GM21423 (cell line): ENCODE measurements at regions not wholly inside any gene's neighbourhood (a gene's known extent, or its start where the extent isn't known, plus 50 kb on each side); places are given as distances from the start of the nearest gene placed in this dataset.

ENCODE experiments used
- ATAC-seq: cut with Tn5 transposase; IDR thresholded peaks from one replicate; pipeline ENCODE4 v1.9.1; 2021; ENCODE audit warnings: mild to moderate bottlenecking, moderate library complexity; ENCODE audit not compliant: unreplicated experiment

DNA sequence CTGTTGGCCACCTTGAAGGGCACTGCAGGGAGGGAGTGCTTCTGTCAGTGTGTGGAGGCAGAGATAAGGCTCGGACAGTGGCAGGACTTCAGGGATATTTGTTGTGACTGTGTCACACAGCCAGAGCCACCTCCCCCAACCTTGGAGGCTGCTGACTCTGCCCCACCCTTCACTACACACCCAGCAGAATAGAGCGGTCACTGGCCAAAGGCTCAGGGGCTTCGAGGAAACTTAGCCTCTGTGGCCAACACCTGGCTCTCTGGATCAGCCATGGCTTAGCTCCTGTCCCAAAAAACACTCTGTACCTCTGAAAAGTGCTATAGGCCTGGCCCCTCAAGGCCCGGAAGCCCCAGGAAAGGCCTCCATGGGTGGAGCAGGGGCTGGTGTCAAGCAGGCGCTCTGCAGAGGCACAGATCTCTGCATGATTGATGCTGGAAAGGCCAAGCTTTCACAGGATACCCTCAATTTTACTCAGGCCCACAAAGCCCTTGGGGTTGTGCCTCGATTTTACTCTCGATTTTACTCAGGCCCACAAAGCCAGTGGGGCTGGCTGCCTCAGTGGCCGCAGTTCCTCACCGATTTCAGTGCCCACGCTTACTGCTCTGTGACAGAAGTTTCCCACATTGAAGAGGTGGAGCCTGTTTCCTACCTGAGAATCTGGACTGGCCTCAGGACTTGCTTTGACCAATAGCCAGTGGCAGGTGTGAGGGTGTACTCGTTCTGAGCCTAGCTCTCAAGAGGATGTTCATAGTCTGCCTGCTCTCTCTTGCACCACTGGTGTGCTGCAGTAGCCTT lies 113.2 kb upstream of the GPR26 start:
- no peak for ATAC-seq

DNA sequence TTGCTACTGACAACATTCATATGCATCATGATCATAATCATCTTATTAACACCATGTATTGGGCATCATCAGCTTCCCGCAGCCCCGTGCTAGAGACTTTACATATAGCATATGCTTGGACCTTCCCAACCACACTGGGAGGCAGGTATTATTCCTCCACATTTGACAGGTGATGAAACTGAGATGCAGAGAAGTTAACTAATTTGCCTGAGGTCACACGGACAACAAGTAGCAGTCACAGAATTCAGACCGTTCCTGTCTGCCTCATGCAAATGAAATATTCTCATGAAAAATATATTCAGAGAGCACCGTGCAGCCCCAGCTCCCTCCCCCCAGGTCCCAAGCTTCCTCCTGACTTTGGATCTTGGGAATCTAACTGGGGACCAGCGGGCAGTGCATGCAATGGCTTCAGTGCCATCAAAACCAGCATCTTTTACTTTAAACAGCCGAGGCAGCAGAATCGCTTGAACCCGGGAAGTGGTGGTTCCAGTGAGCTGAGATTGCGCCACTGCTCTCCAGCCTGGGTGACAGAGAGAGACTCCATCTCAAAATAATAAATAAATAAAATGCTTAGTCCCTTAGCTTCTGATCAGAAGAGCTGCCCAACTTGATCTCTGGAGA lies 112.2 kb upstream of the GPR26 start:
- no peak for ATAC-seq

DNA sequence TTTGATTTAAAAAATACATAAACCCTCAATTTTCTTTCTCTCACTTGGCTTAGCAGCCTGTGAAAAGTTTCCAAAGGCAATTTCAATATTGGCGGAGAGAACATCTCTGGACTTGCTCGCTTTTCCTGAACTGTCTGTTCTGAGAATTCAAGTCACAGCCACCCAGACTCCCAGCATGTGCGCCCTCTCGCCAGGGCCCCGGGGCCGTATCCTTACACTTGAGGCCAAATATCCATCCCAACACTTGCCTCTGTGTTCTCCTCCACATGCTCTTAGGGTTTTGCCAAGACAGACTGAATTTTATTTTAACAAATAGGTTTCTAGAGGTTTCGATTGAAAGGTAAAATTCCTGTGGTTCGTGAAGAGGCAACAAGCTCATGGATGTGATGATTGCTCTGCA lies 111.5 kb upstream of the GPR26 start:
- no peak for ATAC-seq

DNA sequence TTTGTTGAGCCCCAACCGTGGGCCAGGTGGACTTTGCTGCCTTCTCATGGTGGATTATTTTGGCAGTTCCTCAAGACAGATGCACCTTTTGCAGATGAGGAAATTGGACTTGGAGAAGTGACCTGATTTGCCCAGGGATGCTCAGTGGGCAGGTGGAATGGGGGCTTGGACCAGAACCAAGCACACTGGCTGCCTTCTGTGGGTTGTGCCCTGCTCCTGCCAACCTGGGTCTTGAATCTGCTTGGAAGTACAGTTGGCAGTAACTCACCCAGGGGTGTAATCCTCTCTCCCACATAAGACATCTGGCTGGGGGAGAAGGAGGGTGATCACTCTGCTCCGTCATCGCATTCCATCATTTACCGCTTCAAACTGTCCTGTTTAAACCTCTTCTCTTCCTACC lies 110.5 kb upstream of the GPR26 start:
- no peak for ATAC-seq

DNA sequence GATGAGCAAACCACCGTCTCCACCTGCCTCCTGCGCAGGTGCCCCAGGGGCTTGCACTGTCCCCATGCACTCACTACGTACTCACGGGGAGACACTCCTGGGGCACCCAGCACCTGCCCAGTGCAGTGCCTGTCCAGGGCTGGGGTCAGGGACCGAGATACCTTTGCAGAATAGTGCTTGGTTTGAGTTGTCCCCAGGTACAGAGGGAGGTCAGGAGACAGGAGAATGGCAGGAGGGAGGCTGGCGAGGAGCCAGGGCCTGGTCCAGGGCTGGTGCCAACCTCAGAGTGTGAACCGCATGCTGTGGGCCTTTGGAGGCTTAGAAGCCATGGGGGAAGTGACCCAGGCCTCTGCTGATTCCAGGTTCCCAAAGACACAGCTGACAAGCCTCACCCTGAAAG lies 110.1 kb upstream of the GPR26 start:
- ATAC-seq, result no peak

DNA sequence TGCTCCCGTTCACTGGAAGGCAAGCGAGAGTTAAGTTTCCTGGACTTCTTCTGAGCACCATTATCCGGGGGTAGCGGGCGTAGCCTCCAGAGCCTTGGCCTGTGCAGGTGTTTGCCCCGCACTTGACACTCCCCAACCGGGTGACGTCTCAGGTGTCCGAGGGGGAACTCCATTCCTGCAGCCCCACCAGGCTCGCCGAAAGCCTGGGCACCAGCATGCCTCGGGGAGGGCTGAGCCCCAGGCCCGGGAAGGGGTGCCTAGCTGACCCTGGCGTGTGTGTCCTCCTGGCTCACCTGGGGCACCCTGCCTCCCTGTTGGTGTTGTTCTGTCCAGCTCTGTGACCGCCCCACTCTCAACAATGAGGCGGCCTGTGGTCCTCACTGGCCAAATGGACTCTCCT lies 109.4 kb upstream of the GPR26 start:
- ATAC-seq, result no peak

DNA sequence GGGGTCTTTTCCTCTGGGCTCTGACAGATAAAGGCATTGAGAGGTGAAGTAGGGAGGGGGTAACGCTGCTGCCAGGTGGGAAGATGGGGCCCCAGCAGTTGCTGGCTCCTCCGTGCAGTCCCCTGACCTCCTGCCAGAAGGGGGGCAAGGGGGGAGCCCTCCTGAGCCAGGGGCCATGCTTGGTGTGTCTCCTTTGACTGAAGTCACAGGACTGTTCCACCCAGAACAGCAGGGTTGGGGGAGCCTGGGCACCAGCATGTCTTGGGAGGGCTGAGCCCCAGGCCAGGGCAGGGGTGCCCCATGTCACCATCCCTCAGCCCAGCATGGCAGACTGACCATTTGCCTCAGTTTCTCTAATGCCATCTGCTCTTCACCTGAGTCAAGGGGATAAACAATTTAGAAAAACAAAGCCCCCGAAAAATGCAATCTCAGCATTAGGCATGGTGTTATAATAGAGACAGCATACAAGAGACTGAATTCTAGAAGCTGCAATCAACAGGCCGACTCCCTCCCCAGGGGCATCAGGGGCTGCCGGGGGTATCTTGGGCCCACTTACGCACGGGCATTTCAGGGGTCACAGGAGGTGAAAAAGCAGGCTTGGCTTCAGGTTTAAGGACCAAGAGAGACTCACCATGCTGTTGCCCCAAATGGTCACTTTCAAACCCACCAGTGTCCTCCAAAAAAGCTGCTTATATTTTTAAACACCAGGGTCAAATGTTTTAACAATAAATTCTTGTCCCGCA lies 108.6 kb upstream of the GPR26 start:
- no peak for ATAC-seq

DNA sequence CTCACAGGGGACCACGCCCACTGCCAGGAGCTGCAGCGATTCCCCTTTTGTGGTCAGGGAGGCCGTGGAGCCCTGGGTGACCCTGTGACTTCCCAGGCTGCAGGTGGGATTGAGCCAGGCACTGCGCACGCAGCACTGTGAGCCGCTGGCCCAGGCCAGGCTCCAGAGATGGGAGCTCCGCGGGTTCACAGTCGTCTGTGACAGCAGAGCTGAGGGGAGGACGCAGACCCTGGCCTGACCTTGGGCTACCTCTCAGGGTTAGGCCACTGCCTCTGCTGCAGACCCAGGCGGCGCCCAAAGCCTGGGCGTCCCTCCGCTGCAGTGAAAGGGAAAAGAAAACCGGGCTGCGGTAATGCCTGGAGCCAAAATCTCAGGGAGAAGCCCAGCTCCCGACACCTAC lies 107.5 kb upstream of the GPR26 start:
- ATAC-seq, result no peak

DNA sequence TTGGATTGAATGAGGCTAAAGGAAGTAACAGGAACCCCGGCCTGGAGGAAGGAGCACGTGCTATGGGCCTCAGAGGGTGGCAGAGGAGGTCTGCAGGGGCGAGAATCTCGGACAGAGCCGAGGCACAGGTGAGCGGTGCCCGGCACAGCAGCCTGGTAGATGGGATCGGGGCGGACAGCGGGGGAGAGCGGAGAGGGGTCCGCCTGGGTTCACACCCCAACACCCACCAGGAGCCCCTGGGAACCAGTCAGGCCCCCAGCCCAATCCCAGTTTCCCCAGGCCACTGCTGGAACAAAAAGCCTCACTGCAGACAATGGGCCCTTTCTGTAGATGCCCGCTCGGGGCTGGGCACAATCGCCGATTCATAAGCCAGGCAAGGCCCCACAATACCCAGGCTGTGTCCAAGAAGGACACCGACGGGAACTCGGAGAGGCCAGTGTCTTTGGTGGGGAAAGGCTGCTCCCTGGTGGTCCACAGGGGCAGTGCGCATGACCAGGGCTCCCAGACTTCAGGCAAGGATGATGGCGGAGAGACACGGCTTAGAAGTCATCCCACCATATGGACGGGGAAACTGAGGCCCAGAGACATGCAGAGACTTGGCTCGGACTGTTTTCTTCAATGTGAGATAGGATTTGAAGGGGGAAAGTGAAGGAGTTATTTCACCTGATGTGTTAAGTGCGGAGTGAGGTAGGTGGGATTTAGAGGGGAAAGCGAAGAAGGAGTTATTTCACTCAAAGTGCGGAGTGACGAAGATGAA lies 106.9 kb upstream of the GPR26 start:
- no peak for ATAC-seq

DNA sequence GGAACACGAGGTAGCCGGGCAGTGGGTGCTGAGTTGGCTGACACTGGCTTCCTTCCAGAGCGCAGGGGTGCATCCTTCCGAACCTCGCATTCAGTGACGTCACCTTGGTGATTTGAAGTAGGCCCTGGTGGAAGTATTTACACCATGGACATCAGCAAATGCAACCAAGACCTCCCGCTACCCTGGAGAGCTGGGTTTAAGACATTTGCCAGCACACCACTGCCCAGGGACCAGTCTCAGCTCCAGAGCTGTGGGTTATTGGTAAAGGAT lies 106.4 kb upstream of the GPR26 start:
- ATAC-seq, result no peak

DNA sequence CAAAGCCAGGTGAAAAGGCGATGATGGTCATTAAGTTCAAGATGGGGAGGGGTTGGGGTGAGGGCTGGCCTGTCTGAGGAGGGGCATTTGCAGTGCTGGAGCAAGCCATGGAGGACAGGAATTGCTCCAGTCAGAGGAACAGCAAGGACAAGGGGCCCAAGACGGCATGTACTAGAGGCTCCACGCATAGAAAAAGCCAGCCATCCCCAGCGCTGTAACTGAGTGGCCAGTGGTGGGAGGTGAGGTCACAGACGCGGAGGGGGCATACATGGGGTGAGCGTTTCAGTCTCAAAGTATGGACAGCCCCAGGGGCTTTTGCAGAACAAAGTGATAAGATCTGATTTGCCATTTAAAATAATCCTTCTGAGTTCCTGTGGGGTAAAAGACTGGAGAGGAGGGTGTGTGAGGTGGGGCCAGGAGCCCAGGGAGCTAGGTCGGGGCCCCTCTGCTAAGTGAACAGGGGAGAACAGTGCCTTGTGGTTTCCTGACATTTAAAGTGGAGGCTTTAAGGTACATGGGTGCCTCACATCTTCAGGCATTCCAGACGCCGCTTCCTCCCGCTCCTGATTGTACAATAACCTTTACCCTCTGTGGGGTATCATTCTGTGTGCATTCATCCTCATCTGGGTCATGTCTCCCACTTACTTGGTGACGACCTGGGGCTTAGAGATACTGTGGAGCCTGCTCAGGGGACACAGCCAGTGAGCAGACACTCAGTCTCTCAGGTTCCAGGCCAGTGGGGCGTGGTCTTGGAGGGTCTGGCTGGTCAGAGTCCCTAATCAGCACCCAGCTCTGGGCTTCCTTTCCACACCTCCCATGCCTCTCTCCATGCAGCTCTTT lies 105.6 kb upstream of the GPR26 start:
- no peak for ATAC-seq

DNA sequence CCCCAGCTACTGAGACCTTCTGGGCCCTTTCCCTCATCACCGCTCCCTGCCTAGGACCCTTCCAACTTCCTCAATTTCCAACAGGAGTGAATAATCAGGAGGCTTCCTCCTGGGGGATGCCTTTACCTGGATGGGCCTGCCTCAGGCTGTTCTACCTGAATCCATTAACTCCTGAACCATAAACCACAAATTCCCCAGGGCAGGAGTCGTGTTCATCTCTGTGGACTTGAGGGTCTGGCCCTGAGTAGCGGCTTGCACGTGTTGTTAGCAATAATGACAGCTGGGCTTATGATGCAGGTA lies 105.1 kb upstream of the GPR26 start:
- ATAC-seq, result no peak

DNA sequence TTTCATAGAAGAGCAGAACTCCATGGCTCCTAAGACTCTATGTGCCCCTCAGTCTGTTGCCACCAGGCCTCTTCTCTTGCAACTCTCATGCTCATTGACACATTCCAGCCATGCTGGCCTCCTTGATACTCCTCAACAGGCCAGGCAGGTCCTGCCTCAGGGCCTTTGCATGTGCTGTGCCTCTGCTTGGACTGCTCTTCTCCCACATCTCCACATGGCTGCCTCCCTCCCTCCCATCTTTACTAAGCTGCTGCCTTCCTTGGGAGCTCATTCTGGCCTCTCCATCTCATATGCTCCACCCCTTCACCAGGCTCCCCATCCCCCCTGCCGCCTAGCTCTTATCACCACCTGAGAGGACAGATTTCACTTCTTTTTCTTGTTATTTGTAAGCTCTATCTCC lies 103.8 kb upstream of the GPR26 start:
- no peak for ATAC-seq

DNA sequence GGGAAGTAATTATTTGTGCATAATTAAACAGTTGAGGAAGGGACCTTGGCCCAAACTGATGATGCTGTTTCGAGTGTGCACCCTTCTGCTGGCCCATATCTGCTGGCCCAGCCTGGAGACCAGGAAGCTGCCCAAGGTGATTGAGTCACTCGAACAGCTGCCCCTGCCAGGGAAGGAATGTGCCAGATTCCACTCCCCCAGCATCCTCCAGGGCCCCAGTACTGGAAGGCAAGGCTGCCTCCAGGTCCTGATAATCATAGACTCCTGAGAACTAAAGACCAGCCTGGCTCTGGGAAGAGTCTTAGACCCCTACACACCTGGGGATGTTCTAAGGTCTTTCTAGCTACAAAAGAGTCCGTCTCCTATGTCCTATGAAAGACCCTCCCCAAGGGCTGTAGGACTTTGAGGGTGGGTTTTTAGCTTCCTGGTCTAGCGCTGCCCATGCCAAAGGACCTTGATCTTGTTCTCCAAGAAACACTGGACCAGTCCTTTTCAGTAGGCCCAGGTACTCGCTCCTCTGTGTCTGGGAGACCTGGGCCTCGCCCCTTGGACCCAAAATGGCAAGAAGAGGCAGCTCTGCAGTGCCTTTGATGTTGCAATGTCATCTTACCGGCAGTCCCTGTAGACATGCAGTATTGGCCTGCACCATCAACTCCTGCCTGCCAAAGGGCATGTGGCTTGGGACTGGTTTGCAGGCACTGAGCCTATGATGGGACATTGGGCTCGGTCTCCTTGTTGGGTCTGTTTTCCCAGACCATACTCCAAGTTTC lies 103.2 kb upstream of the GPR26 start:
- no peak for ATAC-seq

DNA sequence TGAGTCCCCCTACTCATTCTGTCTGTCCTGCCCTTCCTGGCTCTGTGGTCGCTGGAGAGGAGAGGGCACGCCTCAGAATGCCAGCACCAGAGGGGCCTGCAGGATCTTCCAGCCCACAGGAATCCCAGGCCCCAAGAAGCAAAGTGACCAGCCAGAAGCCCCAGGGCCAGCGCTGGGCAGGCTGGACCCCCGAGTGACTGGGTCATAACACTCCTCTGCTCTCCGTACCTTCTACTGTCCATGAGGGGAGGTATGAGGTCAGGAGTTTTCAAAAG lies 102.6 kb upstream of the GPR26 start:
- ATAC-seq, result no peak

DNA sequence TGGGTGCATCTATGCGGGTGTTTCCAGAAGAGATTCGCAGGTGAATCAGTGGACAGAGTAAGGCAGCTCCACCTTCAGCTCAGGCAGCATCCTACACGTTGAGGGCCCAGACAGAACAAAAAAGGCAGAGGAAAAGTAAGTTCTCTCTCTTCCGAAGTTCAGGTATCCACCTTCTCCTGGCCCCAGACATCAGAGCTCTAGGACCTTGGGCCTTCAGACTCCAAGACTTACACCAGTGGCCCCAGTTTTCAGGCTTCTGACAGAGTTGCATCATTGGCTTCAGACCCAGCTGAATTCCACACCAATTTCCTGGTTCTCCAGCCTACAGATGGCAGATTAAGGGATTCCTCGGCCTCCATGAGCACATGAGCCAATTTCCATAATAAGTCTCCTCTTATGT lies 102.2 kb upstream of the GPR26 start:
- ATAC-seq, result no peak

DNA sequence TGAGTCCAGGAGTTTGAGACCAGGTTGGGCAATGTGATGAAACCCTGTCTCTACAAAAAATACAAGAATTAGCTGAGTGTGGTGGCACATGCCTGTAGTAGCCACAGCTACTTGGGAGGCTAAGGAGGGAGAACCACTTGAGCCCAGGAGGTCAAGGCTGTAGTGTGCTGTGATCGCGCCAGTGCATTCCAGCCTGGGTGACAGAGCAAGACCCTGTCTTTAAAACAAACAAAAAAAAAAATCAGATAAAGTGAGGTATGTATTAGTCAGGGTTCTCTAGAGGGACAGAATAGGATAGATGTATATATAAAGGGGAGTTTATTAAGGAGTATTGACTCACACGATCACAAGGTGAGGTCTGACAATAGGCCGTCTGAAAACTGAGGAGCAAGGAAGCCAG lies 101.5 kb upstream of the GPR26 start:
- no peak for ATAC-seq

DNA sequence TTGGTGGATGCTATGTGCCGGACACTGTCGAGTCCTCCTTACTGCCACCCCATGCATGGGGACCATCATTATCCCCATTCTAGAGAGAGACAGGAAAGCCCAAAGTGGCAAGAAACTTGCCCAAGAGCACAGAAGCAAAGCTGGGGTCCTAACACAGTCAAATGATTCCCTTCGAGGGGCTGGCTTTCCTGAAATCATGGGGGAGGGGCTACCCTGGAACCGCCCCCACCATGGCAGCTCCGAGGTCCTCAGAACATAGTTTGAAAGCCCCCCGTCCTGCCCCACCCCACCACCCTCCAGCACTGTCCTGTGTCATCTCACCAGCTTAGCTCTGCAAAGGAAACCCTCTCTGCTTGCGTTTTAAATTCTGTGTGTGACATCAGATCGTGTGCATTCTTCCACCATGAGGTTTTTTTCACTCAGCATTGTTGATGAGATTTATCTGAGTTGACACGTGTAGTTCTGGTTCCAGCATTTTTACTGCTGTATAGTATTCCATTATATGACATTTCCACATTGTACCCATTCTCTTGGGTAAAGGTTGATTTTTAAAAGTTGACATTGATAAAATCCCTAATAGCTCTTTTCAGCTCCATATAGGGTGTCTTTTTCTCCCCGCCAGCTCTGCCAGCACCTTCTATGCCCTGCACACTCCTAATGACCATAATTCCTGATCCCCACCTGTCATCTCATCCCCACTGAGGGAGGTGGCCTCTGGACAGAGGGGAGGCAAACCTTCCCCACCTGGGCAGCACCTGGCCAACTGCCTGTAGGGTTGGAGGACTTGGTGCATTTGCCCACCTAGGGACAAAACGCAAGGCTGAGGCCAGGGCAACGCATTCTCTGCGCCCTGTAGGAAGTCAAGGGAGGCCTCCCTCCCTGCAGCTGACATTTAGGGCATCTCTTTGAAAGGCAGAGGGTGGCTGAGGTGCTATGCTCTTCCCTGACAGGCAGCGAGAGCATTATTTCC lies 100.2 kb upstream of the GPR26 start:
- no peak for ATAC-seq

DNA sequence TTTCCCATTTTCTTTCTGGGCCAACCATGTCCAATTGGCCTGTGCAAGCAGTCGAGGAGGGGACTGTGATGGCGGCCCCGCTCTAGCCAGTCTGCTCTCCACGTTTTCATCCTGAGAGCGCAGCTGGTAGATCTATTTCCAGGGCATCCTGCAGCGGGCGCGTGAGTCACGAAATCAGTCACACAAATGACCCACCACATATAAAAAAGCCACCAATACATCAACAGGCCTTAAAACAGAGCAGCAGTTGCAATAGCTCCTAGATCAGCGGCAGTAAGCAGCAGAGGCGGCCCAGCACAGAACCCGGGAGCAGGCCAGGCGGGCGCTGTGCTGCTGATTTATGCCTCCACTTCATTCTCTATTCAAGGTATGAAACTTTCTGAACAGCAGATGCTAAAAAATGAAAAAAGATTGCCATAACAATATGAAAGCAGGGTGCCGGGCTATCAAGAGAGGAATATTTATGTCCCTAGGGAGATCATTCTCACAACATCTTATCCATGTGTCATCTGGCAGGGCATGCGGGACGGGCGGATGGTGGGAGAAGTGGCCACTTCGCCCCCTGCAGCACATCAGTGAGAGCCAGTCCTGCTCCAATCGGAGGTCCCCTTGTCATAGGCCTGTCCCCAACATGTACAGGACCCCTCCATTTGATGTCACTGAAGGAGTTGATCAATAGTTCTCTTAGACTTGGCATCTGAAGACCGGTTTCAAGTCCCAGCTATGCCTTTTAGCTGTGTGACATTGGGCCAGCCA lies 98.0 kb upstream of the GPR26 start:
- ATAC-seq, result no peak
